MCF 10A (cell line): ENCODE measurements at regions not wholly inside any gene's neighbourhood (a gene's known extent, or its start where the extent isn't known, plus 50 kb on each side); places are given as distances from the start of the nearest gene placed in this dataset.

Experiments
- BruUV-seq: library from RNA; stranded (reverse); fragments of 400-500 nt; replicated peaks from 2 replicates; lab custom pipeline; 2021; lab: Mats Ljungman, UMichigan
- CTCF ChIA-PET: fragments of 300-600 bp; sonication (Branson Sonifier 250); formaldehyde crosslinking; extraction: SDS; loops from one replicate; lab custom pipeline; 2021; ENCODE audit warnings: antibody characterized with exemption, inconsistent platforms; lab: Yijun Ruan, JAX
- POLR2A ChIA-PET: fragments of 300-600, 350-650 bp; sonication (Branson Sonifier 250); formaldehyde crosslinking; extraction: SDS; loops from one replicate; lab custom pipeline; 2020; ENCODE audit warnings: antibody characterized with exemption, inconsistent platforms; lab: Yijun Ruan, JAX
- DNase-seq: peaks from one replicate; pipeline ENCODE4 v3.0.0-alpha.2; 2018; ENCODE audit not compliant: unreplicated experiment
- H3K27ac Mint-ChIP-seq: one replicate; pipeline ENCODE4 v1.8.0; 2022; ENCODE audit warnings: mild to moderate bottlenecking, low read depth, mixed read lengths; ENCODE audit not compliant: unreplicated experiment
- H3K27me3 Mint-ChIP-seq: one replicate; pipeline ENCODE4 v1.8.0; 2022; ENCODE audit warnings: mixed read lengths; ENCODE audit not compliant: insufficient read depth, unreplicated experiment
- H3K36me3 Mint-ChIP-seq: one replicate; pipeline ENCODE4 v1.8.0; 2022; ENCODE audit warnings: mild to moderate bottlenecking, moderate library complexity, mixed read lengths; ENCODE audit not compliant: insufficient read depth, unreplicated experiment
- H3K4me1 Mint-ChIP-seq: one replicate; pipeline ENCODE4 v1.8.0; 2022; ENCODE audit warnings: mixed read lengths; ENCODE audit not compliant: insufficient read depth, unreplicated experiment
- H3K4me3 Mint-ChIP-seq: one replicate; pipeline ENCODE4 v1.8.0; 2022; ENCODE audit warnings: mild to moderate bottlenecking, moderate library complexity, mixed read lengths; ENCODE audit not compliant: unreplicated experiment
- H3K9me3 Mint-ChIP-seq: one replicate; pipeline ENCODE4 v1.8.0; 2022; ENCODE audit warnings: mixed read lengths; ENCODE audit not compliant: unreplicated experiment
- intact Hi-C: fragments of 100-400 bp; cut with micrococcal nuclease; formaldehyde crosslinking; loops from 2 replicates; pipeline ENCODE4 v1.14.1; 2022
- TF ChIP-seq, protein P1 (sequence below): fragments of 200-600 bp; IDR thresholded peaks from one replicate; pipeline ENCODE4 v1.8.0; 2022; ENCODE audit warnings: antibody characterized with exemption, mild to moderate bottlenecking; ENCODE audit not compliant: unreplicated experiment

DNA sequence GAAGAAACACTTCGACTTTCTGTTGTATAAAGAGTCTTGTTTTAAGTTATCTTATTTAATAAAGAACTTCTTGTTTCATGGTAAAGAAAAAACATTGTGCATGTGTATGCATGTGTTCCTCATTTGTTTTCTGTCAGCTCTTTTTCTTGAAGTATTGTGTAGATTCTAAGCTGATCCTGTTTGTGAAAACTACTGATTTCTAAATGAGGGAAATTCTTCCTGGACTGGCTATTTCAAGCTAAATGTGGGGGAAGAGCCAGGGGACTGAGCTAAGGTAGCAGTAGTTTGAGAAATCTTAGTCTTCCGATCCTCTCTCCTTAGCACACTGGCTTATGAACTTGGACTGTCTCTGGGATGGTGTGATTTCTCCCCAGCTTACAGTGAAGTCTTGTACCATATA, 56.4 kb upstream of the RBMS1 start:
- TF ChIP-seq, protein P1, sequence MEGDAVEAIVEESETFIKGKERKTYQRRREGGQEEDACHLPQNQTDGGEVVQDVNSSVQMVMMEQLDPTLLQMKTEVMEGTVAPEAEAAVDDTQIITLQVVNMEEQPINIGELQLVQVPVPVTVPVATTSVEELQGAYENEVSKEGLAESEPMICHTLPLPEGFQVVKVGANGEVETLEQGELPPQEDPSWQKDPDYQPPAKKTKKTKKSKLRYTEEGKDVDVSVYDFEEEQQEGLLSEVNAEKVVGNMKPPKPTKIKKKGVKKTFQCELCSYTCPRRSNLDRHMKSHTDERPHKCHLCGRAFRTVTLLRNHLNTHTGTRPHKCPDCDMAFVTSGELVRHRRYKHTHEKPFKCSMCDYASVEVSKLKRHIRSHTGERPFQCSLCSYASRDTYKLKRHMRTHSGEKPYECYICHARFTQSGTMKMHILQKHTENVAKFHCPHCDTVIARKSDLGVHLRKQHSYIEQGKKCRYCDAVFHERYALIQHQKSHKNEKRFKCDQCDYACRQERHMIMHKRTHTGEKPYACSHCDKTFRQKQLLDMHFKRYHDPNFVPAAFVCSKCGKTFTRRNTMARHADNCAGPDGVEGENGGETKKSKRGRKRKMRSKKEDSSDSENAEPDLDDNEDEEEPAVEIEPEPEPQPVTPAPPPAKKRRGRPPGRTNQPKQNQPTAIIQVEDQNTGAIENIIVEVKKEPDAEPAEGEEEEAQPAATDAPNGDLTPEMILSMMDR, result no peak
- no peak overlapping the region for H3K27ac Mint-ChIP-seq
- H3K4me1 Mint-ChIP-seq, result no peaks in the 10 kb centered on the region
- no peak for DNase-seq
- no peak overlapping the region for H3K4me3 Mint-ChIP-seq
- H3K36me3 Mint-ChIP-seq, result no peaks in the 10 kb centered on the region
- BruUV-seq, result no TSS peak
- intact Hi-C loops, result no loop called here
- H3K27me3 Mint-ChIP-seq, result no peaks in the 10 kb centered on the region
- ChIA-PET CTCF (interaction anchor here (0.6 to 0.7 kb wide), 3 partner anchors 11 to 65 kb away, joined by 3 read pairs; no protein-coding TSS in a partner anchor), POLR2A (interaction anchor here (1.1 kb wide), 1 partner anchor 57 kb away, joined by 4 read pairs; no protein-coding TSS in a partner anchor)
- H3K9me3 Mint-ChIP-seq, result peaks cover 5% of the 10 kb centered on the region

DNA sequence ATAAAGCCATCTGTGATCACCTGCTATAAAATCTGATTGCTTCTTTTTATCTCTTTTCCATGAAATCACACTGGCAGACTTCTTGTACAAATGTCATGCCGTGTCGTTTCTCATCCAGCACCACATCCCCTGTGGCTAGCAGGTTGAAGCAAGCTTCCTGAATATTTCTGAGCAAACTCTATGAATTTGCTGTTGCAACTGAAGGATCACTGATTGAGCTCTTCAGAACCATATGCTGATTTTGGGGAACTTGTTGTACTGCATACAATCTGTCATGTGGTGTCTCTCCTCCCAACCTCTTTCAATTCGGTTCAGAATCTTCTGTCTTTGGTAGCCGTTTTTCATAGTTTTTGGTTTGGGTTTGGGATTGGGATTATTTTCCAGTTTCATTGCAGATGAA, 57.7 kb upstream of the RBMS1 start:
- Mint-ChIP-seq H3K36me3 (no peaks in the 10 kb centered on the region), H3K4me3 (no peak overlapping the region), H3K27ac (no peak overlapping the region), H3K4me1 (no peaks in the 10 kb centered on the region), H3K27me3 (no peaks in the 10 kb centered on the region), H3K9me3 (no peaks in the 10 kb centered on the region)
- BruUV-seq, result no TSS peak
- intact Hi-C loops, result no loop called here
- ChIA-PET CTCF (no interaction called here), POLR2A (no interaction called here)
- TF ChIP-seq, protein P1, result no peak
- no peak for DNase-seq

DNA sequence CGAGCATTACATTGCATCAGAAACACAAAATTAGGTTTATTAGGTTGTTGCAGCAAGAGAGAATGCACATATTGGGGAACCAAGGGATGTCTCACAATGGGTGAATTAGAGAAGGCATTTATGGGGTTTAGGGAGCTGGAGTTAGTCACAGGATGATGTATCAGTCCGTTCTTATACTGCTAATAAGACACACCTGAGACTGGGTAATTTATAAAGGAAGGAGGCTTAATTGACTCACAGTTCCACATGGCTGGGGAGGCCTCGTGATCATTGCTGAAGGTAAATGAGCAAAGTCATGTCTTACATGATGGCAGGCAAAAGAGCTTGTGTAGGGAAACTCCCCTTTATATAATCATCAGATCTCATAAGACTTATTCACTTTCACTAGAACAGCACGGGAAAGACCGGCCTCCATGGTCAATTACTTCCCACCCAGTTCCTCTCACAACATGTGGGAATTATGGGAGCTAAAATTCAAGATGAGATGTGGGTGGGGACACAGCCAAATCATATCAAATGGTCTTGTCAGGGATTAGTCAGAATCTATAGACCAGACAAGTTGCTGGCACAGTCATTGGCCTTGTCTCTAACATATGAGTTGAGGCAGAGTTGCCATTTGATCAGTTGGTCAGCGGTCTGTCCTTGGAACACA, 61.9 kb upstream of the RBMS1 start:
- H3K4me1 Mint-ChIP-seq, result no peaks in the 10 kb centered on the region
- DNase-seq, result no peak
- no peaks in the 10 kb centered on the region for H3K27me3 Mint-ChIP-seq
- intact Hi-C loops, result no loop called here
- H3K9me3 Mint-ChIP-seq, result no peaks in the 10 kb centered on the region
- no TSS peak for BruUV-seq
- ChIA-PET POLR2A (interaction anchor here (1.0 kb wide), 1 partner anchor 11 kb away, joined by 3 read pairs; no protein-coding TSS in a partner anchor), CTCF (interaction anchor here (0.5 kb wide), 1 partner anchor 1486 kb away, joined by 3 read pairs; no protein-coding TSS in a partner anchor)
- H3K27ac Mint-ChIP-seq, result no peak overlapping the region
- H3K36me3 Mint-ChIP-seq, result no peaks in the 10 kb centered on the region
- TF ChIP-seq, protein P1, result no peak
- H3K4me3 Mint-ChIP-seq, result no peak overlapping the region

DNA sequence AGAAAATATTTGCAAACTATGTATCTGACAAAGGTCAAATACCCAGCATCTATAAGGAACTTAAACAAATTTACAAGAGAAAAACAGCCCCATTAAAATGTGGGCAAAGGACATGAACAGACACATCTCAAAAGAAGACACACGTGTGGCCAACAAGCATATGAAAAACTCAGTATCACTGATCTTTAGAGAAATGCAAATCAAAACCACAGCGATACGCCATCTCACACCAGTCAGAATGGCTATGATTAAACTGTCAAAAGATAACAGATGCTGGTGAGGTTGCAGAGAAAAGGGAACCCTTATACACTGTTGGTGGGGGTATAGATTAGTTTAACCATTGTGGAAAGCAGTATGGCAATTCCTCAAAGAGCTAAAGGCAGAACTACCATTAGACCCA, 64.3 kb upstream of the RBMS1 start:
- H3K27me3 Mint-ChIP-seq, result no peaks in the 10 kb centered on the region
- POLR2A ChIA-PET, result no interaction called here
- peaks cover 11% of the 10 kb centered on the region for H3K4me1 Mint-ChIP-seq
- TF ChIP-seq, protein P1, result no peak
- intact Hi-C loops, result no loop called here
- no peak overlapping the region for H3K4me3 Mint-ChIP-seq
- no peaks in the 10 kb centered on the region for H3K36me3 Mint-ChIP-seq
- no peak for DNase-seq
- CTCF ChIA-PET, result no interaction called here
- no peaks in the 10 kb centered on the region for H3K9me3 Mint-ChIP-seq
- no TSS peak for BruUV-seq
- H3K27ac Mint-ChIP-seq, result no peak overlapping the region
